CD14-positive monocyte (primary cell): ENCODE measurements at regions not wholly inside any gene's neighbourhood (a gene's known extent, or its start where the extent isn't known, plus 50 kb on each side); places are given as distances from the start of the nearest gene placed in this dataset.

Experiments used
- DNase-seq, 3 donors: peaks; one replicate each; pipeline ENCODE4 v3.0.0-alpha.2; 2011 to 2022
- H2AFZ ChIP-seq: 2 replicates; pipeline ENCODE4 v1.6.0; 2012; ENCODE audit warnings: mild to moderate bottlenecking, low read depth, low read length, inconsistent platforms; ENCODE audit not compliant: insufficient read depth, poor library complexity, severe bottlenecking
- H3K27ac ChIP-seq, 2 donors: 1 replicate in 1 of 2; 2 replicates in 1 of 2; pipeline ENCODE4 v1.5.1; 2012 to 2013; ENCODE audit warnings: low read length in 2 of 2, control low read depth in 1 of 2, inconsistent platforms in 1 of 2, low read depth in 1 of 2, mild to moderate bottlenecking in 1 of 2
- H3K27me3 ChIP-seq, 2 donors: one replicate each; pipeline versions ENCODE4 v1.6.0 to v1.6.1; 2011 to 2013; ENCODE audit warnings: low read length in 2 of 2; ENCODE audit not compliant: control insufficient read depth in 2 of 2, insufficient read depth in 2 of 2
- H3K36me3 ChIP-seq, 2 donors: replicated peaks in 1 of 2; 1 replicate in 1 of 2; 2 replicates in 1 of 2; pipeline versions ENCODE4 v1.5.1 to v1.6.1; 2012 to 2013; ENCODE audit warnings: low read length in 2 of 2, control low read depth in 1 of 2, inconsistent platforms in 1 of 2, mild to moderate bottlenecking in 1 of 2; ENCODE audit not compliant: insufficient read depth in 2 of 2, control insufficient read depth in 1 of 2
- H3K4me1 ChIP-seq, 2 donors: 1 replicate in 1 of 2; 2 replicates in 1 of 2; pipeline versions ENCODE4 v1.5.1 to v1.6.1; 2012 to 2013; ENCODE audit warnings: low read length in 2 of 2, control low read depth in 1 of 2, inconsistent platforms in 1 of 2, mild to moderate bottlenecking in 1 of 2, moderate library complexity in 1 of 2; ENCODE audit not compliant: insufficient read depth in 2 of 2, control insufficient read depth in 1 of 2
- H3K4me2 ChIP-seq: replicated peaks from 2 replicates; pipeline ENCODE3; 2012; ENCODE audit warnings: low read length, moderate library complexity, mild to moderate bottlenecking; ENCODE audit not compliant: poor library complexity, severe bottlenecking; ENCODE audit errors: extremely low read depth
- H3K4me3 ChIP-seq, 3 experiments: fragments of 200-600 bp in 1 of 3; sonication (generic) in 1 of 3; replicated peaks in 1 of 3; 1 replicate in 2 of 3; 2 replicates in 1 of 3; pipeline ENCODE4 v1.5.1; 2011 to 2013; ENCODE audit warnings: low read length in 3 of 3, mild to moderate bottlenecking in 3 of 3, control low read depth in 2 of 3, low read depth in 2 of 3, inconsistent platforms in 1 of 3, moderate library complexity in 1 of 3
- H3K79me2 ChIP-seq: 2 replicates; pipeline ENCODE4 v1.6.0; 2012; ENCODE audit warnings: mild to moderate bottlenecking, control low read depth, inconsistent platforms, low read length, moderate library complexity; ENCODE audit not compliant: insufficient read depth
- H3K9ac ChIP-seq: 2 replicates; pipeline ENCODE4 v1.6.0; 2017; ENCODE audit warnings: low read length, mild to moderate bottlenecking; ENCODE audit not compliant: insufficient read depth, poor library complexity, severe bottlenecking
- H3K9me3 ChIP-seq, 2 donors: replicated peaks in 1 of 2; 1 replicate in 1 of 2; 2 replicates in 1 of 2; pipeline versions ENCODE4 v1.5.1 to v1.6.1; 2012 to 2013; ENCODE audit warnings: low read length in 2 of 2, control low read depth in 1 of 2; ENCODE audit not compliant: control insufficient read depth in 1 of 2, insufficient read depth in 1 of 2
- H4K20me1 ChIP-seq: 2 replicates; pipeline ENCODE4 v1.6.0; 2012; ENCODE audit warnings: mild to moderate bottlenecking, low read length, control low read depth, moderate library complexity; ENCODE audit not compliant: insufficient read depth
- H3K27ac Mint-ChIP-seq, 7 donors: one replicate each; pipeline ENCODE4 v1.8.0; 2020; ENCODE audit warnings: mild to moderate bottlenecking in 7 of 7, mixed read lengths in 7 of 7, moderate library complexity in 6 of 7, inconsistent platforms in 2 of 7
- H3K27me3 Mint-ChIP-seq, 3 donors: one replicate each; pipeline ENCODE4 v1.8.0; 2021 to 2022; ENCODE audit warnings: low read depth in 3 of 3, mild to moderate bottlenecking in 3 of 3, mixed read lengths in 3 of 3, moderate library complexity in 3 of 3, inconsistent platforms in 1 of 3
- H3K36me3 Mint-ChIP-seq, 2 donors: one replicate each; pipeline ENCODE4 v1.8.0; 2020; ENCODE audit warnings: mixed read lengths in 2 of 2, inconsistent platforms in 1 of 2, mild to moderate bottlenecking in 1 of 2
- H3K4me1 Mint-ChIP-seq: one replicate; pipeline ENCODE4 v1.8.0; 2020; ENCODE audit warnings: mild to moderate bottlenecking, mixed read lengths
- H3K4me3 Mint-ChIP-seq, 2 donors: one replicate each; pipeline ENCODE4 v1.8.0; 2020; ENCODE audit warnings: mild to moderate bottlenecking in 2 of 2, mixed read lengths in 2 of 2, moderate library complexity in 1 of 2
- H3K9me3 Mint-ChIP-seq, 7 donors: one replicate each; pipeline ENCODE4 v1.8.0; 2020 to 2022; ENCODE audit warnings: mixed read lengths in 7 of 7, mild to moderate bottlenecking in 6 of 7, moderate library complexity in 6 of 7, inconsistent platforms in 2 of 7
- WGBS: methylation state at CpG from one replicate; pipeline ENCODE4 v1.1.5; 2013; ENCODE audit warnings: missing lambda C conversion rate; ENCODE audit not compliant: insufficient coverage; 5-methylcytosine and 5-hydroxymethylcytosine counted together
- intact Hi-C, 2 donors: fragments of 100-400 bp; cut with micrococcal nuclease; formaldehyde crosslinking; loops; one replicate each; pipeline versions ENCODE4 v1.15.0 to v1.15.1; 2023
- TF ChIP-seq, protein P1 (sequence below): fragments of 200-600 bp; IDR thresholded peaks from one replicate; pipeline ENCODE4 v1.8.0; 2022; ENCODE audit warnings: antibody characterized with exemption, mild to moderate bottlenecking

DNA sequence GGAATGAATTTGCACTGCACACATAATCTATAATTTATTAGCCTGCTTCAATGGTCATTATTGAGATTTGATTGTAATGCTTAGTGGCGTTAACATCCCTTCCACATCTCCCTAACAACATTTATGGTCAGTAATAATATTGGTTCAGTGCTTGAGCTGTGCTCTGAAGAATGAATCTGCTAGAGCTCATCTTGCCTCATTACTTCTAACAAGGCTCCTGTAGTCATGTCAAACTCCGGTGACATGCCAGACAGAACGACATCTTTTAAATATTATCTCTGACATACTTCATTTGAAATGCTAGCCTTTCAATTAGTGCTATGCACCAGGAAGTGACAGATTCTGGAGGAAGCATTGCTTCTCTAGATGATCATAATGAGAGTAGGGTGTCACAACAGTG, 240.3 kb upstream of the BTBD3 start:
- no peak overlapping the region for H2AFZ ChIP-seq
- H3K27me3 Mint-ChIP-seq = no peaks in the 10 kb centered on the region
- no peak for DNase-seq
- no CpG with 5 or more reads among the region's 3 CpGs for WGBS
- intact Hi-C loops = loop anchor here in 1 of 2 donors (10.0 kb wide), 1 partner anchor 1427 kb away; no protein-coding TSS in a partner anchor
- no peaks in the 10 kb centered on the region for H3K4me1 Mint-ChIP-seq
- no peaks in the 10 kb centered on the region for H3K36me3 ChIP-seq
- no peaks in the 10 kb centered on the region for H3K4me1 ChIP-seq
- H3K27me3 ChIP-seq = no peaks in the 10 kb centered on the region
- no peaks in the 10 kb centered on the region for H4K20me1 ChIP-seq
- no peaks in the 10 kb centered on the region for H3K9me3 ChIP-seq
- H3K27ac ChIP-seq = no peak overlapping the region
- no peaks in the 10 kb centered on the region for H3K9me3 Mint-ChIP-seq
- no peak overlapping the region for H3K4me3 ChIP-seq
- H3K36me3 Mint-ChIP-seq = no peaks in the 10 kb centered on the region
- TF ChIP-seq, protein P1, sequence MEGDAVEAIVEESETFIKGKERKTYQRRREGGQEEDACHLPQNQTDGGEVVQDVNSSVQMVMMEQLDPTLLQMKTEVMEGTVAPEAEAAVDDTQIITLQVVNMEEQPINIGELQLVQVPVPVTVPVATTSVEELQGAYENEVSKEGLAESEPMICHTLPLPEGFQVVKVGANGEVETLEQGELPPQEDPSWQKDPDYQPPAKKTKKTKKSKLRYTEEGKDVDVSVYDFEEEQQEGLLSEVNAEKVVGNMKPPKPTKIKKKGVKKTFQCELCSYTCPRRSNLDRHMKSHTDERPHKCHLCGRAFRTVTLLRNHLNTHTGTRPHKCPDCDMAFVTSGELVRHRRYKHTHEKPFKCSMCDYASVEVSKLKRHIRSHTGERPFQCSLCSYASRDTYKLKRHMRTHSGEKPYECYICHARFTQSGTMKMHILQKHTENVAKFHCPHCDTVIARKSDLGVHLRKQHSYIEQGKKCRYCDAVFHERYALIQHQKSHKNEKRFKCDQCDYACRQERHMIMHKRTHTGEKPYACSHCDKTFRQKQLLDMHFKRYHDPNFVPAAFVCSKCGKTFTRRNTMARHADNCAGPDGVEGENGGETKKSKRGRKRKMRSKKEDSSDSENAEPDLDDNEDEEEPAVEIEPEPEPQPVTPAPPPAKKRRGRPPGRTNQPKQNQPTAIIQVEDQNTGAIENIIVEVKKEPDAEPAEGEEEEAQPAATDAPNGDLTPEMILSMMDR = no peak
- no peak overlapping the region for H3K27ac Mint-ChIP-seq
- H3K9ac ChIP-seq = no peak overlapping the region
- H3K79me2 ChIP-seq = no peaks in the 10 kb centered on the region
- no peak overlapping the region for H3K4me2 ChIP-seq
- H3K4me3 Mint-ChIP-seq = no peak overlapping the region

DNA sequence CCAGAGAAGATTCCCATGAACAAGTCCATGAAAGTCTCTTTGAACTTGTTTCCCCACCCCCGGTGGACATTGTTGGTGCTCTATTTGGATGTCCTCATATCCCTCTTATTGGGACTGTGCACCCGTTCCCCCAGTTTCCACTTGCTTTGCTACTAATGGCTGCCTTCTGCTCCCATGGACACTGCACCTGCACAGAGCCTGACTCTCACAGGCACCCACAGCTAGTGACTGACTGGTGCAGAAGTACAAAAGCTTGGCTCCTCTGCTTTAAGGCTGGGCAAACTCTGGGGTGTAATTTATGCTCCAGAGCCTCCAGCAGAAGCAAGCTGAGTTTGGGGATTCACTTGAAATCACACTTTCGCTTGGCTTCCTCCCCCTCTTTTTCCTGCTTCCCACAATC, 239.9 kb upstream of the BTBD3 start:
- H3K4me3 ChIP-seq = no peak overlapping the region

More for the DNA sequence above, 239.9 kb upstream of the BTBD3 start:
- Mint-ChIP-seq H3K4me1 (no peaks in the 10 kb centered on the region), H3K4me3 (no peak overlapping the region), H3K27ac (no peak overlapping the region), H3K27me3 (no peaks in the 10 kb centered on the region), H3K36me3 (no peaks in the 10 kb centered on the region), H3K9me3 (no peaks in the 10 kb centered on the region)
- Histone ChIP-seq H3K79me2 (no peaks in the 10 kb centered on the region), H3K4me1 (no peaks in the 10 kb centered on the region), H3K9me3 (no peaks in the 10 kb centered on the region), H3K36me3 (no peaks in the 10 kb centered on the region), H3K27me3 (no peaks in the 10 kb centered on the region), H3K27ac (no peak overlapping the region), H2AFZ (no peak overlapping the region), H3K9ac (no peak overlapping the region), H4K20me1 (no peaks in the 10 kb centered on the region), H3K4me2 (no peak overlapping the region)
- intact Hi-C loops = loop anchor here in 1 of 2 donors (10.0 kb wide), 1 partner anchor 1427 kb away; no protein-coding TSS in a partner anchor
- WGBS = 90% methylated on average over 2 of the region's 3 CpGs
- no peak for DNase-seq
- TF ChIP-seq, protein P1 = no peak
